Spleen (tissue), 11 donors: ENCODE measurements at regions not wholly inside any gene's neighbourhood (a gene's known extent, or its start where the extent isn't known, plus 50 kb on each side); places are given as distances from the start of the nearest gene placed in this dataset.
"Not testable (repeated sequence)": the region's sequence is repeated elsewhere in the genome, so short reads cannot be mapped to it uniquely, and the experiment has no call there.

ENCODE experiments used
- DNase-seq: peaks from one replicate; pipeline ENCODE4 v3.0.0-alpha.2; 2020
- H3K27ac ChIP-seq, 8 donors: fragments of 200-600 bp; sonication (generic) in 7 of 8; 1 replicate in 4 of 8; 2 replicates in 4 of 8; pipeline versions ENCODE4 v1.5.0 to v1.8.0; 2016 to 2021; ENCODE audit warnings: inconsistent platforms in 4 of 8, mild to moderate bottlenecking in 4 of 8, moderate library complexity in 1 of 8
- H3K27me3 ChIP-seq, 7 donors: fragments of 200-600 bp; sonication (generic) in 6 of 7; replicated peaks in 1 of 7; 1 replicate in 4 of 7; 2 replicates in 3 of 7; pipeline versions ENCODE4 v1.5.0 to v1.8.0; 2016 to 2021; ENCODE audit warnings: inconsistent platforms in 3 of 7, mild to moderate bottlenecking in 1 of 7
- H3K36me3 ChIP-seq, 6 donors: fragments of 200-600 bp; sonication (generic) in 5 of 6; 1 replicate in 4 of 6; 2 replicates in 2 of 6; pipeline versions ENCODE4 v1.5.0 to v1.8.0; 2016 to 2021; ENCODE audit warnings: inconsistent platforms in 2 of 6
- H3K4me1 ChIP-seq, 6 donors: fragments of 200-600 bp; sonication (generic) in 5 of 6; 1 replicate in 3 of 6; 2 replicates in 3 of 6; pipeline versions ENCODE4 v1.5.0 to v1.8.0; 2016 to 2021; ENCODE audit warnings: inconsistent platforms in 3 of 6
- H3K4me3 ChIP-seq, 8 donors: fragments of 200-600 bp; sonication (generic) in 7 of 8; 1 replicate in 4 of 8; 2 replicates in 4 of 8; pipeline versions ENCODE4 v1.5.0 to v1.8.0; 2016 to 2021; ENCODE audit warnings: inconsistent platforms in 4 of 8, mild to moderate bottlenecking in 4 of 8, moderate library complexity in 2 of 8
- H3K9me3 ChIP-seq, 8 donors: fragments of 200-600 bp; sonication (generic) in 7 of 8; 1 replicate in 4 of 8; 2 replicates in 4 of 8; pipeline versions ENCODE4 v1.5.0 to v1.8.0; 2016 to 2021; ENCODE audit warnings: inconsistent platforms in 4 of 8
- POLR2A ChIP-seq, 3 donors: fragments of 450-650 bp; IDR thresholded peaks; one replicate each; pipeline ENCODE4 v1.5.1; 2017; ENCODE audit warnings: antibody characterized with exemption in 3 of 3, mild to moderate bottlenecking in 1 of 3
- POLR2AphosphoS5 ChIP-seq, 3 donors: sonication (generic); formaldehyde crosslinking; IDR thresholded peaks; one replicate each; pipeline ENCODE4 v1.5.1; 2017; ENCODE audit warnings: antibody characterized with exemption in 3 of 3
- WGBS, 5 donors: extraction: QIAGEN DNeasy Blood & Tissue Kit in 3 of 5; methylation state at CpG; one replicate each; pipeline versions ENCODE4 v1.1.5 to v1.1.7; 2013 to 2018; 5-methylcytosine and 5-hydroxymethylcytosine counted together
- intact Hi-C: fragments of 100-400 bp; cut with DNase I; formaldehyde crosslinking; loops from one replicate; pipeline ENCODE4 v1.15.0; 2023; ENCODE audit warnings: low total_unique reads
- TF ChIP-seq, protein P1 (sequence below), 11 experiments: fragments of 200-600 bp in 7 of 11; fragments of 450-650 bp in 4 of 11; sonication (generic) in 4 of 11; IDR thresholded peaks in 8 of 11; conservative IDR thresholded peaks in 3 of 11; 1 replicate in 7 of 11; 2 replicates in 4 of 11; pipeline versions ENCODE4 v1.4.0 to v1.8.0; 2016 to 2021; ENCODE audit warnings: antibody characterized with exemption in 11 of 11, inconsistent platforms in 4 of 11, mild to moderate bottlenecking in 1 of 11
- donor health status: healthy with polysubstance abuse.
- donor health status: DM: no; HTN: no; CAD: no; lungs with moderate emphysema.
- donor health status: DM: no; HTN: no; CAD: no.
- donor health status: Bipolar disorder and iron deficiency.
- donor health status: healthy.
- donor health status: DM: no; HTN: no; CAD: no.
- donor health status: DM: yes; HTN: yes; CAD: no.

DNA sequence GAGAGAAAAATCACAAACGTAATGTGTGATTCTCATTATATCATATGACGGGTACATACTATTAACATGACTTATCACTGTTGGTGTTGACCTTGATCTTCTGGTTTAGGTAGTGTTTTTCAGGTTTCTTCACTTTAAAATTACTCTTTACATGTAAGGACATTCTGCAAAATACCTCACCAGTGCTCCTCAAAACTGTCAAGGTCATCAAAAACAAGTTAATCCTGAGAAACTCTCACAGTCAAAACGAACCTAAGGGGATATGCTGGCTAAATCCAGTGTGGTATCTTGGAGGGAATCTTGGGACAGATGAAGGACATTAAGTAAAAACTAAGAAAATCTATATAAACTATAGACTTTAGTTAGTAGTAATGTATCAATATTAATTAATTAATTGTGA is 499.8 kb downstream of the IRS1 start:
- Histone ChIP-seq H3K27ac (no peak overlapping the region), H3K36me3 (no peaks in the 10 kb centered on the region), H3K4me3 (no peak overlapping the region), H3K4me1 (no peaks in the 10 kb centered on the region), H3K27me3 (no peaks in the 10 kb centered on the region), H3K9me3 (no peaks in the 10 kb centered on the region)
- DNase-seq: no peak
- intact Hi-C loops: no loop called here
- TF ChIP-seq, protein P1, sequence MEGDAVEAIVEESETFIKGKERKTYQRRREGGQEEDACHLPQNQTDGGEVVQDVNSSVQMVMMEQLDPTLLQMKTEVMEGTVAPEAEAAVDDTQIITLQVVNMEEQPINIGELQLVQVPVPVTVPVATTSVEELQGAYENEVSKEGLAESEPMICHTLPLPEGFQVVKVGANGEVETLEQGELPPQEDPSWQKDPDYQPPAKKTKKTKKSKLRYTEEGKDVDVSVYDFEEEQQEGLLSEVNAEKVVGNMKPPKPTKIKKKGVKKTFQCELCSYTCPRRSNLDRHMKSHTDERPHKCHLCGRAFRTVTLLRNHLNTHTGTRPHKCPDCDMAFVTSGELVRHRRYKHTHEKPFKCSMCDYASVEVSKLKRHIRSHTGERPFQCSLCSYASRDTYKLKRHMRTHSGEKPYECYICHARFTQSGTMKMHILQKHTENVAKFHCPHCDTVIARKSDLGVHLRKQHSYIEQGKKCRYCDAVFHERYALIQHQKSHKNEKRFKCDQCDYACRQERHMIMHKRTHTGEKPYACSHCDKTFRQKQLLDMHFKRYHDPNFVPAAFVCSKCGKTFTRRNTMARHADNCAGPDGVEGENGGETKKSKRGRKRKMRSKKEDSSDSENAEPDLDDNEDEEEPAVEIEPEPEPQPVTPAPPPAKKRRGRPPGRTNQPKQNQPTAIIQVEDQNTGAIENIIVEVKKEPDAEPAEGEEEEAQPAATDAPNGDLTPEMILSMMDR (IDR thresholded peaks at IDR 0.05 in 8 of 11, conservative IDR thresholded peaks at IDR 0.05 in 3 of 11): no peak
- no peak for TF ChIP-seq POLR2A (IDR thresholded peaks at IDR 0.05)
- no peak for TF ChIP-seq POLR2AphosphoS5 (IDR thresholded peaks at IDR 0.05)
- 48 to 80% (median 50%) methylated on average over 3 of the region's 3 CpGs for WGBS, 5 donors

DNA sequence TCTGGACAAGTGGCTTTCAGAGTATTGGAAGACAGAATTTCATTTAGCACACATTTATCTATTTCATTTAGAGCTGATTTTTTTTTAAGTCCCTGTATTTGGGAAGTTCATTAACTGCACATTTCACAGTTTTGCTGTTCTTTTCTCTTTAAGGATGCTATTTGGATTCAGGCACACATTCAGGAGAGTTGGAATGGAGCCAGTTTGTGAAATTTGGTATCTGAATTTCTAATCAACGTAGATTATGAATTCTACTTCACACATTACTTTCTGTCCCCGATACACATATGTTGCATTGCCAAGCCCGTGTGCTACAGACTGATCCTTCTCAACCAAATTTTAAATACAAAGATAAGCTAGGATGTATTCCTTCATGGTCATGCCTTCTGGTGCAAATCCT is 503.9 kb downstream of the IRS1 start:
- intact Hi-C loops: no loop called here
- Histone ChIP-seq H3K36me3 (no peaks in the 10 kb centered on the region), H3K4me3 (no peak overlapping the region), H3K27ac (no peak overlapping the region), H3K27me3 (no peaks in the 10 kb centered on the region), H3K4me1 (no peaks in the 10 kb centered on the region), H3K9me3 (peaks cover 3 to 28% (median 22%) of the 10 kb centered on the region in 8 donors)
- WGBS, 5 donors: 72 to 91% (median 87%) methylated on average over 3 of the region's 3 CpGs
- TF ChIP-seq POLR2A (IDR thresholded peaks at IDR 0.05): no peak
- TF ChIP-seq, protein P1 (IDR thresholded peaks at IDR 0.05 in 8 of 11, conservative IDR thresholded peaks at IDR 0.05 in 3 of 11): no peak
- TF ChIP-seq POLR2AphosphoS5 (IDR thresholded peaks at IDR 0.05): no peak
- DNase-seq: no peak

DNA sequence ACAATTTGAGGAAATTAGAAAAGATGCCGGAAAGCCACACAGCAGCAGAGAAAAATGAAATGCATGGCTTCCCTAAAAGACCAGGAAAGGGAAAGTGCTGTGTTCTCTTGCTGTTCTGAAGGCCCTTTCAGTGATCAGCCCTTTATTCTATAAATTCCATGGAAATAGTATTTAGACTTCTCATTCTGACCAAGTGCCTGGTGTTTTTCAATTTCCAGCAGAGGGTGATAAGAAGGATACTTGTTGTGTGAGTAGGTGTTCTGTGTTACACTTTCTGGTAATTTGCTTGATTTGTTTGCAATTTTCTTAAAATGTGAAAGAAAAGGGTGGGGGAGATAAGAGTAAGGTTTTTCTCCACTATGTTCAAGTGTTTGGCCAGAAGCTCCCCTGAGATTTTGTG is 504.5 kb downstream of the IRS1 start:
- H3K27me3 ChIP-seq: no peaks in the 10 kb centered on the region
- whole genome bisulfite sequencing, 5 donors: 0 to 44% (median 6%) methylated on average over 1 of the region's 1 CpG
- intact Hi-C loops: no loop called here
- H3K4me1 ChIP-seq: no peaks in the 10 kb centered on the region
- no peaks in the 10 kb centered on the region for H3K36me3 ChIP-seq
- peaks cover 3 to 33% (median 27%) of the 10 kb centered on the region in 8 donors for H3K9me3 ChIP-seq
- TF ChIP-seq, protein P1 (IDR thresholded peaks at IDR 0.05 in 8 of 11, conservative IDR thresholded peaks at IDR 0.05 in 3 of 11): no peak
- TF ChIP-seq POLR2A (IDR thresholded peaks at IDR 0.05) (no peak), POLR2AphosphoS5 (IDR thresholded peaks at IDR 0.05) (no peak)
- no peak overlapping the region for H3K27ac ChIP-seq
- DNase-seq: no peak
- no peak overlapping the region for H3K4me3 ChIP-seq

DNA sequence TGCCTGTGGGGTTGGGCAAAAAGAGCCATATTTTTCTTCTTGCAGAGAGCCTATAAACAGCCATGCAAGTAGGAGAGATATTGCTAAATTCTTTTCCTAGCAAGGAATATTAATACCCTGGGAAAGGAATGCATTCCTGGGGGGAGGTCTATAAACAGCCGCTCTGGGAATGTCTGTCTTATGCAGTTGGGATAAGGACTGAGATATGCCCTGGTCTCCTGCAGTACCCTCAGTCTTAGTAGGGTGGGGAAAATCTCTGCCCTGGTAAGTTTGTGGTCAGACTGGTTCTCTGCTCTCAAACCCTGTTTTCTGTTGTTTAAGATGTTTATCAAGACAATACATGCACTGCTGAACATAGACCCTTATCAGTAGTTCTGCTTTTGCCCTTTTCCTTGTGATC is 508.3 kb downstream of the IRS1 start:
- H3K27ac ChIP-seq, DNase-seq, H3K27me3 ChIP-seq, intact Hi-C loops, H3K36me3 ChIP-seq, H3K4me1 ChIP-seq, H3K4me3 ChIP-seq: not testable (repeated sequence)
- H3K9me3 ChIP-seq: peaks cover 3 to 37% (median 31%) of the 10 kb centered on the region in 8 donors
- 86 to 100% (median 88%) methylated on average over 1 of the region's 1 CpG for WGBS, 5 donors

DNA sequence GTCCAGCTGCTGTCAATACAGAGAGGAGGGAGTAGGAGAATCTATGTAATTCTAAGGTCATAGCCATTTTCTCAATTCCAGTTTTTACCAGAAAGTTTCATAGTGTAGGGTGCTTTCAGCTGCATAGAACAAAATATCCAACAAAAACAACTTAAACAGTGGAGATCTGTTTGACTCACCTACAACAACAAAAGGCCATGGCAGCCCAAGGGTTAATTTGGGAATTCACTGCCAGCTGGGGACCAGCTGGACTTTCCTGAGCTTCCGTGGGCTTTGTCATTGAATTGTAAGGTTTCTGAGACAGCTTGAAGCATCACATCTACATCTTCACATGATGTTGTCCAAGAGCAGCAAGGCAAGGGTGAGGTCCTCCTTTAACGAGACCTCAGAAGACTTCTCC is 512.7 kb downstream of the IRS1 start:
- H3K4me1 ChIP-seq: no peaks in the 10 kb centered on the region
- H3K9me3 ChIP-seq: peaks cover 3 to 23% (median 19%) of the 10 kb centered on the region in 8 donors
- H3K27me3 ChIP-seq: no peaks in the 10 kb centered on the region
- no peak for DNase-seq
- TF ChIP-seq, protein P1 (IDR thresholded peaks at IDR 0.05 in 8 of 11, conservative IDR thresholded peaks at IDR 0.05 in 3 of 11): no peak
- TF ChIP-seq POLR2A (IDR thresholded peaks at IDR 0.05) (no peak), POLR2AphosphoS5 (IDR thresholded peaks at IDR 0.05) (no peak)
- no peak overlapping the region for H3K27ac ChIP-seq
- no peak overlapping the region for H3K4me3 ChIP-seq
- WGBS, 5 donors: 55 to 80% (median 67%) methylated on average over 2 of the region's 2 CpGs
- H3K36me3 ChIP-seq: no peaks in the 10 kb centered on the region
- intact Hi-C loops: no loop called here
